ENCODE measurements at regions not wholly inside any gene's neighbourhood (a gene's known extent, or its start where the extent isn't known, plus 50 kb on each side); places are given as distances from the start of the nearest gene placed in this dataset.

DNA sequence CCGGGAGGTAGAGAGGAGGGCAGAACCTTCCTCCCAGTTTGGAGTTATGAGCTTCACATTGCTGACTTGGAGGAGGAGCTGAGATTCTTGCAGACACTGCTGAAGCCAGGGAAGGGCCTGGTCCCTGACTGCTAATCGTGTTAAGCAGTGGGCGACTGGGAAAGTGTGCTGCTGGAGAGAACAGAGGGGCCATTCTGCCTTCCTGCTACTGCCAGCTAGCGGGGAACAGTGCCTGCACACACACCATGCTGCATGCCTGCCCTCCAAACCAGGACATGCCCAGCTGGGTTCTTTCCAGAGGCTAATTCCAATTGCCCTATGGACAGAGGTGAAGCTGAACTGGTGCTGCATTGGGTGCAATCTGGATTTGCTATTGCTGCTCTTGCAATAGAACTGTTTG, 281.4 kb downstream of the AJAP1 start:
- no peaks in the 10 kb centered on the region for H3K79me2 ChIP-seq (ENCODE audit: control insufficient read depth, insufficient read depth, low read length)
- DNase-seq (ENCODE audit: low read depth in 2 of 2): no peak
- no peak for TF ChIP-seq EZH2 (IDR thresholded peaks at IDR 0.05; ENCODE audit: low read length, missing control alignments)
- TF ChIP-seq, protein P1, sequence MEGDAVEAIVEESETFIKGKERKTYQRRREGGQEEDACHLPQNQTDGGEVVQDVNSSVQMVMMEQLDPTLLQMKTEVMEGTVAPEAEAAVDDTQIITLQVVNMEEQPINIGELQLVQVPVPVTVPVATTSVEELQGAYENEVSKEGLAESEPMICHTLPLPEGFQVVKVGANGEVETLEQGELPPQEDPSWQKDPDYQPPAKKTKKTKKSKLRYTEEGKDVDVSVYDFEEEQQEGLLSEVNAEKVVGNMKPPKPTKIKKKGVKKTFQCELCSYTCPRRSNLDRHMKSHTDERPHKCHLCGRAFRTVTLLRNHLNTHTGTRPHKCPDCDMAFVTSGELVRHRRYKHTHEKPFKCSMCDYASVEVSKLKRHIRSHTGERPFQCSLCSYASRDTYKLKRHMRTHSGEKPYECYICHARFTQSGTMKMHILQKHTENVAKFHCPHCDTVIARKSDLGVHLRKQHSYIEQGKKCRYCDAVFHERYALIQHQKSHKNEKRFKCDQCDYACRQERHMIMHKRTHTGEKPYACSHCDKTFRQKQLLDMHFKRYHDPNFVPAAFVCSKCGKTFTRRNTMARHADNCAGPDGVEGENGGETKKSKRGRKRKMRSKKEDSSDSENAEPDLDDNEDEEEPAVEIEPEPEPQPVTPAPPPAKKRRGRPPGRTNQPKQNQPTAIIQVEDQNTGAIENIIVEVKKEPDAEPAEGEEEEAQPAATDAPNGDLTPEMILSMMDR (conservative IDR thresholded peaks at IDR 0.05 in 1 of 2, IDR thresholded peaks at IDR 0.05 in 1 of 2; ENCODE audit: low read depth in 1 of 2, low read length in 2 of 2): no peak
- H4K20me1 ChIP-seq (ENCODE audit: control insufficient read depth, extremely low read depth, insufficient read depth, low read length): no peaks in the 10 kb centered on the region
- H3K4me3 ChIP-seq (replicated peaks in 1 of 4; ENCODE audit: control extremely low read depth in 1 of 4, insufficient read depth in 1 of 4, low read depth in 3 of 4, low read length in 4 of 4): no peak overlapping the region
- no peak overlapping the region for H3K9ac ChIP-seq (ENCODE audit: insufficient read depth, low read length)
- H3K4me2 ChIP-seq (ENCODE audit: extremely low read depth, insufficient read depth, low read length): no peak overlapping the region
- no peaks in the 10 kb centered on the region for H3K27me3 ChIP-seq (ENCODE audit: control insufficient read depth, insufficient read depth, low read length)
- no peak overlapping the region for H3K27ac ChIP-seq (ENCODE audit: insufficient read depth, low read length)
- H2AFZ ChIP-seq (ENCODE audit: low read length): no peak overlapping the region
- no peaks in the 10 kb centered on the region for H3K36me3 ChIP-seq (ENCODE audit: control insufficient read depth, insufficient read depth, low read length)
- H3K9me3 ChIP-seq (ENCODE audit: control insufficient read depth, insufficient read depth, low read depth, low read length): peaks cover 3% of the 10 kb centered on the region
- H3K4me1 ChIP-seq (ENCODE audit: control insufficient read depth, extremely low read depth, insufficient read depth, low read length): no peaks in the 10 kb centered on the region

- no peak for TF ChIP-seq EZH2 (IDR thresholded peaks at IDR 0.05; ENCODE audit: low read length, missing control alignments)
- TF ChIP-seq, protein P1 (conservative IDR thresholded peaks at IDR 0.05 in 1 of 2, IDR thresholded peaks at IDR 0.05 in 1 of 2; ENCODE audit: low read depth in 1 of 2, low read length in 2 of 2): no peak
- Histone ChIP-seq H3K36me3 (ENCODE audit: control insufficient read depth, insufficient read depth, low read length) (no peaks in the 10 kb centered on the region), H3K79me2 (ENCODE audit: control insufficient read depth, insufficient read depth, low read length) (no peaks in the 10 kb centered on the region), H3K9me3 (ENCODE audit: control insufficient read depth, insufficient read depth, low read depth, low read length) (no peaks in the 10 kb centered on the region), H3K27ac (ENCODE audit: insufficient read depth, low read length) (no peak overlapping the region), H4K20me1 (ENCODE audit: control insufficient read depth, extremely low read depth, insufficient read depth, low read length) (no peaks in the 10 kb centered on the region), H2AFZ (ENCODE audit: low read length) (no peak overlapping the region), H3K9ac (ENCODE audit: insufficient read depth, low read length) (no peak overlapping the region), H3K27me3 (ENCODE audit: control insufficient read depth, insufficient read depth, low read length) (no peaks in the 10 kb centered on the region), H3K4me2 (ENCODE audit: extremely low read depth, insufficient read depth, low read length) (no peak overlapping the region), H3K4me3 (replicated peaks in 1 of 4; ENCODE audit: control extremely low read depth in 1 of 4, insufficient read depth in 1 of 4, low read depth in 3 of 4, low read length in 4 of 4) (no peak overlapping the region), H3K4me1 (ENCODE audit: control insufficient read depth, extremely low read depth, insufficient read depth, low read length) (no peaks in the 10 kb centered on the region)
- DNase-seq (ENCODE audit: low read depth in 2 of 2): no peak
These were observed 278.8 kb downstream of the AJAP1 start for GRCh38 chr1:4933232-4933631.

DNA sequence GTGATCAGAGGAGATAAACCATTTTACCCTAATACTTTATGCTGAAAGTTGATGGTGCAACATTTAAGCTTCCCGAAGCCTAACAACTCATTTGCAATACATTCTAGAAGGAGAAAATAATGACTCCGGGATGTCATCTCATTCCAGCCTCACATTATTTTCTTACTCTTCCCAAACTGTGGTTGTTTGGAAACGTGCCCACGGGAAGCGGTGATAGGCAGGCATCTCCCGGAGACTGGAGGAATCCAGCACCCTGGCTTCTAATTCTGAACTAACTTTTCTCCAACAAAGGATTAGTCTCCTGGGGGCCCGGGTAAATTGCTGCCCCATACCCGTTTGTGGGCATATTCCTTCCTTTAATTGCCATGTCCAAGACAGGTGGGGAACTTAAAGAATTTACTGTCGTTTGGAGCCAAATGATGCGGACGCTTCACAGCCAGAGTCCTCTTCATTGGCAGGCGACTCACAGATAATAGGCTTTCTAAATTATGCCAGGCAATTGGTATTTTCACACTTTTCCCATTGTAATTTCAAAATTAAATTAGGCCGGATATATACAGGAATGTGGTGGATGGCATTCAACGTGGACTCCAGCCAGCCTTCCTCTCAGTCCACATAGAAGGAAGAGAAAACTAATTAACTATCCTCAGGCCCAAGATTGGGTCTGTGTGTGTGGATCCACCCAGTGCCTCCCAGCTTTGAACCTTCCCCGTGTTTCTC, 278.1 kb downstream of the AJAP1 start:
- no peaks in the 10 kb centered on the region for H3K27me3 ChIP-seq (ENCODE audit: control insufficient read depth, insufficient read depth, low read length)
- DNase-seq (ENCODE audit: low read depth in 2 of 2): no peak
- H3K4me3 ChIP-seq (replicated peaks in 1 of 4; ENCODE audit: control extremely low read depth in 1 of 4, insufficient read depth in 1 of 4, low read depth in 3 of 4, low read length in 4 of 4): no peak overlapping the region
- H3K4me1 ChIP-seq (ENCODE audit: control insufficient read depth, extremely low read depth, insufficient read depth, low read length): no peaks in the 10 kb centered on the region
- no peak overlapping the region for H3K9ac ChIP-seq (ENCODE audit: insufficient read depth, low read length)
- H3K36me3 ChIP-seq (ENCODE audit: control insufficient read depth, insufficient read depth, low read length): no peaks in the 10 kb centered on the region
- no peaks in the 10 kb centered on the region for H3K9me3 ChIP-seq (ENCODE audit: control insufficient read depth, insufficient read depth, low read depth, low read length)
- TF ChIP-seq, protein P1 (conservative IDR thresholded peaks at IDR 0.05 in 1 of 2, IDR thresholded peaks at IDR 0.05 in 1 of 2; ENCODE audit: low read depth in 1 of 2, low read length in 2 of 2): no peak
- no peak for TF ChIP-seq EZH2 (IDR thresholded peaks at IDR 0.05; ENCODE audit: low read length, missing control alignments)
- H3K79me2 ChIP-seq (ENCODE audit: control insufficient read depth, insufficient read depth, low read length): no peaks in the 10 kb centered on the region
- H4K20me1 ChIP-seq (ENCODE audit: control insufficient read depth, extremely low read depth, insufficient read depth, low read length): no peaks in the 10 kb centered on the region
- H2AFZ ChIP-seq (ENCODE audit: low read length): no peak overlapping the region
- H3K27ac ChIP-seq (ENCODE audit: insufficient read depth, low read length): no peak overlapping the region
- no peak overlapping the region for H3K4me2 ChIP-seq (ENCODE audit: extremely low read depth, insufficient read depth, low read length)

Measured in fibroblast of lung (primary cell).